ENCODE measurements at regions not wholly inside any gene's neighbourhood (a gene's known extent, or its start where the extent isn't known, plus 50 kb on each side); places are given as distances from the start of the nearest gene placed in this dataset.

DNA sequence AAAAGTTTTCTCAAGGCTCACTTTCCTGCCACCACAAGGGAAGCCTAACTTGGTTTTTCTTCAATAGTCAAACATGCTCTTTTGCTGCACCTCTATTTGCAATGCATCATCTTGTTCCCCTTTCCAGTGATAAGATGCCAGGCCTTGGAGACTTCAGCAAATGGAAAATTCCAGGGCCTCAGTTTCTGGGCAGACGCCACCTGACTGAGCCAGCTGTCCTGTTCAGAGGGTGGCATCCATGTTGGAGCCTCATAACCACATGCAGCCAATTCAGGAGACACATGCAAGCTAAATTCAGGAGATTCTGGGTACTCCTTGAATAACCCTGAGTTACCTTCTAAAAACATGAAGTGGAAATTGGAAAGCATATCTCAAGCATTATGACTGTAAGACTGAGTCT lies 51.8 kb upstream of the ADRA1D start:
- TF ChIP-seq CTCF (IDR thresholded peaks at IDR 0.05) (no peak), POLR2A (IDR thresholded peaks at IDR 0.05) (no peak)

All from lower leg skin (tissue), 3 donors.